ENCODE measurements at regions not wholly inside any gene's neighbourhood (a gene's known extent, or its start where the extent isn't known, plus 50 kb on each side); places are given as distances from the start of the nearest gene placed in this dataset.

GRCh38 chr1:222109836-222110235, 367.9 kb upstream of the DUSP10 start:
- no peak for TF ChIP-seq CTCF (IDR thresholded peaks at IDR 0.05)
- H3K9me3 ChIP-seq = no peaks in the 10 kb centered on the region
- DNase-seq = no peak
- no peaks in the 10 kb centered on the region for H3K36me3 ChIP-seq
- no peaks in the 10 kb centered on the region for H3K27me3 ChIP-seq
- no peaks in the 10 kb centered on the region for H3K4me1 ChIP-seq
- no peak overlapping the region for H3K4me3 ChIP-seq
- H3K27ac ChIP-seq = no peak overlapping the region
- intact Hi-C loops (cut with DNase I) = no loop called here
- H3K9ac ChIP-seq (ENCODE audit: low read depth in 2 of 2, low read length in 2 of 2) = no peak overlapping the region

GRCh38 chr1:222107975-222108374, 366.1 kb upstream of the DUSP10 start:
- H3K27me3 ChIP-seq = no peaks in the 10 kb centered on the region
- intact Hi-C loops (cut with DNase I) = no loop called here
- DNase-seq = no peak
- H3K4me1 ChIP-seq = no peaks in the 10 kb centered on the region
- no peak for TF ChIP-seq CTCF (IDR thresholded peaks at IDR 0.05)
- no peak overlapping the region for H3K4me3 ChIP-seq
- no peak overlapping the region for H3K9ac ChIP-seq (ENCODE audit: low read depth in 2 of 2, low read length in 2 of 2)
- H3K36me3 ChIP-seq = no peaks in the 10 kb centered on the region
- no peak overlapping the region for H3K27ac ChIP-seq
- no peaks in the 10 kb centered on the region for H3K9me3 ChIP-seq

- intact Hi-C loops (cut with DNase I) = no loop called here
- Histone ChIP-seq H3K36me3 (no peaks in the 10 kb centered on the region), H3K9me3 (no peaks in the 10 kb centered on the region), H3K27ac (no peak overlapping the region), H3K4me1 (no peaks in the 10 kb centered on the region), H3K27me3 (no peaks in the 10 kb centered on the region), H3K4me3 (no peak overlapping the region), H3K9ac (ENCODE audit: low read depth in 2 of 2, low read length in 2 of 2) (no peak overlapping the region)
- no peak for TF ChIP-seq CTCF (IDR thresholded peaks at IDR 0.05)
- DNase-seq = no peak
Measured at GRCh38 chr1:222107267-222107666, 365.4 kb upstream of the DUSP10 start.

- intact Hi-C loops (cut with DNase I) = no loop called here
- DNase-seq = no peak
- TF ChIP-seq CTCF (IDR thresholded peaks at IDR 0.05) = no peak
- Histone ChIP-seq H3K36me3 (no peaks in the 10 kb centered on the region), H3K9me3 (no peaks in the 10 kb centered on the region), H3K9ac (ENCODE audit: low read depth in 2 of 2, low read length in 2 of 2) (no peak overlapping the region), H3K27ac (no peak overlapping the region), H3K4me1 (no peaks in the 10 kb centered on the region), H3K27me3 (no peaks in the 10 kb centered on the region), H3K4me3 (no peak overlapping the region)
Measured at GRCh38 chr1:222106377-222106776, 364.5 kb upstream of the DUSP10 start.

GRCh38 chr1:222105861-222106260, 364.0 kb upstream of the DUSP10 start:
- TF ChIP-seq CTCF (IDR thresholded peaks at IDR 0.05) = no peak
- H3K27ac ChIP-seq = no peak overlapping the region
- H3K27me3 ChIP-seq = no peaks in the 10 kb centered on the region
- intact Hi-C loops (cut with DNase I) = no loop called here
- H3K4me3 ChIP-seq = no peak overlapping the region
- no peaks in the 10 kb centered on the region for H3K9me3 ChIP-seq
- H3K4me1 ChIP-seq = no peaks in the 10 kb centered on the region
- DNase-seq = no peak
- H3K9ac ChIP-seq (ENCODE audit: low read depth in 2 of 2, low read length in 2 of 2) = no peak overlapping the region
- H3K36me3 ChIP-seq = no peaks in the 10 kb centered on the region

GRCh38 chr1:222105393-222105737, 363.5 kb upstream of the DUSP10 start:
- peak; percentile 46 for DNase-seq
- Histone ChIP-seq H3K4me3 (no peak overlapping the region), H3K36me3 (no peaks in the 10 kb centered on the region), H3K9me3 (no peaks in the 10 kb centered on the region), H3K27me3 (no peaks in the 10 kb centered on the region), H3K4me1 (no peaks in the 10 kb centered on the region), H3K27ac (no peak overlapping the region), H3K9ac (ENCODE audit: low read depth in 2 of 2, low read length in 2 of 2) (no peak overlapping the region)
- TF ChIP-seq CTCF (IDR thresholded peaks at IDR 0.05) = no peak
- intact Hi-C loops (cut with DNase I) = no loop called here
